ENCODE measurements at regions not wholly inside any gene's neighbourhood (a gene's known extent, or its start where the extent isn't known, plus 50 kb on each side); places are given as distances from the start of the nearest gene placed in this dataset.

DNA sequence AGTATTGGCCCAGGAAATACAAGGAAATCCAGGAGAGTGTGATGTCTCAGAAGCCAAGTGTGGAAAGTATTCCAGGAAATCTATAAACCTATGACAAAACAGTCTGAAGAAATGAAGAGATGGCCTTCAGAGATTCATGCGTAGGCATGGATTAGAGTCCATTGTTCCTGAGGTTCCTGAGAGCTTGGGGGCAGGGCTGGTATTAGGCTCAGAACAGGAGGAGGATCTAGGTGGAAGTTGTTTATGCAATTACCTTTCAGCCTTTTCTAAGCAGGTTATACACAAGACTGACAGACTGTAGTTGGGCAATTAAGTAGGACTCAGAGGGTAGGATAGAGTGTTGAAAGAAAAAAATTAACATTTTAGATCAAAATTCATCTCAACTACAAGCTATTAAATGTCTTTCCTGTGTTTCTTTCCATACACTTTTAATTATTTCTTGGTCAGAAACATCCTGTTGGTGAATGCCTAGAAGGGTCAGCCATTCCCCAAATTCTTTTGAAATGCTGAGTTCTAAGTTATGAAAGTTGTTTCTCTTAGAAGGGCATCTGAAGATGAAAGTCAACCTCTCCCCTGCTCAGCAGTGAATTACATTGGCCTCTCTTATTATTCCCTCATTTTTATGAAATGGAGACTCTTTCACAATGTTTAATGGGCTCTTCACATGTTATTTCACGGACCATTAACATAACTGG is 201.2 kb upstream of the MYLIP start:
- DNase-seq = no peak
- TF ChIP-seq TAF1 (IDR thresholded peaks at IDR 0.05; ENCODE audit: borderline replicate concordance, low read depth, low read length) (no peak), EZH2phosphoT487 (IDR thresholded peaks at IDR 0.05; ENCODE audit: borderline replicate concordance, low read depth) (no peak), TEAD4 (IDR thresholded peaks at IDR 0.05; ENCODE audit: borderline replicate concordance, insufficient read depth) (no peak), NRF1 (IDR thresholded peaks at IDR 0.05; ENCODE audit: low read depth, low read length) (no peak), FOXJ3 (CRISPR knock-in tag; IDR thresholded peaks at IDR 0.05) (no peak), ELF1 (IDR thresholded peaks at IDR 0.05) (no peak), FOSL2 (IDR thresholded peaks at IDR 0.05; ENCODE audit: borderline replicate concordance, low read depth) (no peak), EP300 (IDR thresholded peaks at IDR 0.05; ENCODE audit: borderline replicate concordance in 1 of 2, low read depth in 1 of 2, low read length in 1 of 2) (no peak), RCOR1 (IDR thresholded peaks at IDR 0.05; ENCODE audit: low read length) (no peak), GABPA (IDR thresholded peaks at IDR 0.05; ENCODE audit: low read depth) (no peak), CHD2 (IDR thresholded peaks at IDR 0.05; ENCODE audit: low read length, partially characterized antibody) (no peak), YY1 (IDR thresholded peaks at IDR 0.05; ENCODE audit: low read depth) (no peak)
- TF ChIP-seq, protein P1, sequence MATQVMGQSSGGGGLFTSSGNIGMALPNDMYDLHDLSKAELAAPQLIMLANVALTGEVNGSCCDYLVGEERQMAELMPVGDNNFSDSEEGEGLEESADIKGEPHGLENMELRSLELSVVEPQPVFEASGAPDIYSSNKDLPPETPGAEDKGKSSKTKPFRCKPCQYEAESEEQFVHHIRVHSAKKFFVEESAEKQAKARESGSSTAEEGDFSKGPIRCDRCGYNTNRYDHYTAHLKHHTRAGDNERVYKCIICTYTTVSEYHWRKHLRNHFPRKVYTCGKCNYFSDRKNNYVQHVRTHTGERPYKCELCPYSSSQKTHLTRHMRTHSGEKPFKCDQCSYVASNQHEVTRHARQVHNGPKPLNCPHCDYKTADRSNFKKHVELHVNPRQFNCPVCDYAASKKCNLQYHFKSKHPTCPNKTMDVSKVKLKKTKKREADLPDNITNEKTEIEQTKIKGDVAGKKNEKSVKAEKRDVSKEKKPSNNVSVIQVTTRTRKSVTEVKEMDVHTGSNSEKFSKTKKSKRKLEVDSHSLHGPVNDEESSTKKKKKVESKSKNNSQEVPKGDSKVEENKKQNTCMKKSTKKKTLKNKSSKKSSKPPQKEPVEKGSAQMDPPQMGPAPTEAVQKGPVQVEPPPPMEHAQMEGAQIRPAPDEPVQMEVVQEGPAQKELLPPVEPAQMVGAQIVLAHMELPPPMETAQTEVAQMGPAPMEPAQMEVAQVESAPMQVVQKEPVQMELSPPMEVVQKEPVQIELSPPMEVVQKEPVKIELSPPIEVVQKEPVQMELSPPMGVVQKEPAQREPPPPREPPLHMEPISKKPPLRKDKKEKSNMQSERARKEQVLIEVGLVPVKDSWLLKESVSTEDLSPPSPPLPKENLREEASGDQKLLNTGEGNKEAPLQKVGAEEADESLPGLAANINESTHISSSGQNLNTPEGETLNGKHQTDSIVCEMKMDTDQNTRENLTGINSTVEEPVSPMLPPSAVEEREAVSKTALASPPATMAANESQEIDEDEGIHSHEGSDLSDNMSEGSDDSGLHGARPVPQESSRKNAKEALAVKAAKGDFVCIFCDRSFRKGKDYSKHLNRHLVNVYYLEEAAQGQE (IDR thresholded peaks at IDR 0.05; ENCODE audit: low read depth, low read length) = no peak
- TF ChIP-seq, protein P2, sequence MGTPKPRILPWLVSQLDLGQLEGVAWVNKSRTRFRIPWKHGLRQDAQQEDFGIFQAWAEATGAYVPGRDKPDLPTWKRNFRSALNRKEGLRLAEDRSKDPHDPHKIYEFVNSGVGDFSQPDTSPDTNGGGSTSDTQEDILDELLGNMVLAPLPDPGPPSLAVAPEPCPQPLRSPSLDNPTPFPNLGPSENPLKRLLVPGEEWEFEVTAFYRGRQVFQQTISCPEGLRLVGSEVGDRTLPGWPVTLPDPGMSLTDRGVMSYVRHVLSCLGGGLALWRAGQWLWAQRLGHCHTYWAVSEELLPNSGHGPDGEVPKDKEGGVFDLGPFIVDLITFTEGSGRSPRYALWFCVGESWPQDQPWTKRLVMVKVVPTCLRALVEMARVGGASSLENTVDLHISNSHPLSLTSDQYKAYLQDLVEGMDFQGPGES (IDR thresholded peaks at IDR 0.05; ENCODE audit: low read depth, low read length) = no peak
- TF ChIP-seq, protein P3, sequence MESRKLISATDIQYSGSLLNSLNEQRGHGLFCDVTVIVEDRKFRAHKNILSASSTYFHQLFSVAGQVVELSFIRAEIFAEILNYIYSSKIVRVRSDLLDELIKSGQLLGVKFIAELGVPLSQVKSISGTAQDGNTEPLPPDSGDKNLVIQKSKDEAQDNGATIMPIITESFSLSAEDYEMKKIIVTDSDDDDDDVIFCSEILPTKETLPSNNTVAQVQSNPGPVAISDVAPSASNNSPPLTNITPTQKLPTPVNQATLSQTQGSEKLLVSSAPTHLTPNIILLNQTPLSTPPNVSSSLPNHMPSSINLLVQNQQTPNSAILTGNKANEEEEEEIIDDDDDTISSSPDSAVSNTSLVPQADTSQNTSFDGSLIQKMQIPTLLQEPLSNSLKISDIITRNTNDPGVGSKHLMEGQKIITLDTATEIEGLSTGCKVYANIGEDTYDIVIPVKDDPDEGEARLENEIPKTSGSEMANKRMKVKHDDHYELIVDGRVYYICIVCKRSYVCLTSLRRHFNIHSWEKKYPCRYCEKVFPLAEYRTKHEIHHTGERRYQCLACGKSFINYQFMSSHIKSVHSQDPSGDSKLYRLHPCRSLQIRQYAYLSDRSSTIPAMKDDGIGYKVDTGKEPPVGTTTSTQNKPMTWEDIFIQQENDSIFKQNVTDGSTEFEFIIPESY (IDR thresholded peaks at IDR 0.05; ENCODE audit: borderline replicate concordance, low read depth) = no peak
- H3K9me3 ChIP-seq = no peaks in the 10 kb centered on the region
- H3K9me2 ChIP-seq = no peaks in the 10 kb centered on the region
- no peak overlapping the region for H3K4me3 ChIP-seq (ENCODE audit: low read depth in 2 of 2, low read length in 1 of 2)
- no peak overlapping the region for H3K27ac ChIP-seq (ENCODE audit: low read depth in 2 of 2, low read length in 1 of 2)
- H3K79me2 ChIP-seq (ENCODE audit: insufficient read depth) = no peaks in the 10 kb centered on the region
- no peak overlapping the region for H3K4me2 ChIP-seq
- H3F3A ChIP-seq (replicated peaks; ENCODE audit: insufficient read depth) = no peaks in the 10 kb centered on the region
- WGBS (ENCODE audit: low lambda C conversion rate) = 29% methylated on average over 2 of the region's 2 CpGs
- ChIA-PET POLR2A (no interaction called here), CTCF (interaction anchor here (1.2 kb wide), 1 partner anchor 236 kb away, joined by 3 read pairs; no protein-coding TSS in a partner anchor)
- no peaks in the 10 kb centered on the region for H3K27me3 ChIP-seq (ENCODE audit: insufficient read depth)
- no peaks in the 10 kb centered on the region for H4K20me1 ChIP-seq (ENCODE audit: insufficient read depth)
- H3K36me3 ChIP-seq (replicated peaks in 1 of 2; ENCODE audit: control insufficient read depth in 1 of 2, insufficient read depth in 2 of 2, low read length in 1 of 2) = no peaks in the 10 kb centered on the region
- H3K4me1 ChIP-seq (ENCODE audit: control insufficient read depth in 1 of 2, insufficient read depth in 2 of 2, low read depth in 1 of 2, low read length in 1 of 2) = peaks cover 0 to 5% of the 10 kb centered on the region in 2 experiments; a peak in 1 of 4 replicates
- no peak overlapping the region for H2AFZ ChIP-seq (ENCODE audit: low read depth)
- no peak overlapping the region for H3K9ac ChIP-seq
